ENCODE measurements at regions not wholly inside any gene's neighbourhood (a gene's known extent, or its start where the extent isn't known, plus 50 kb on each side); places are given as distances from the start of the nearest gene placed in this dataset.
"Not testable (repeated sequence)": the region's sequence is repeated elsewhere in the genome, so short reads cannot be mapped to it uniquely, and the experiment has no call there.

DNA sequence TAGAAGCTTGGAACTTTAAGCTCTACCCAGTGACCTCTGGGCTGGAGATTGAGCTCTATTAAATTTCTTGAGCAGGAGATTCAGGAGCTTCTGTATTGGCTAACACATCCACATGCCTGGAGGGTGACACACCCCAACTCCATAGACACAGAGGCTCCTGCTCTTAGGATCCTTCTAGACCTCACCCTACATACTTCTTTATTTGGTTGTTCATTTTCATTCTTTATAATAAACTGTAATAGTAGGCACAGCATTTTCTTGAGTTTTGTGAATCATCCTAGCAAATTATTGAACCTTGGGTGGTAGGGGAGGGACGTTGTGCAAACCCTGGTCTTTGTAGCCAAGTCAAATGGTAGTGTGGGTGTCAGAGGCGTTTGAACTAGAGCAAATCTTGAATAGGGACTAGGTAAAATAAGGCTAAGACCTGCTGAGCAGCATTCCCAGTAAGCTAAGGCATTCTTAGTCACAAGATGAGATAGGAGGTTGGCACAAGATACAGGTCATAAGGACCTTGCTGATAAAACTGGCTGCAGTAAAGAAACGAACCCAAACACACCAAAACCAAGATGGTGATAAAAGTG lies 323.8 kb upstream of the GALNT5 start:
- DNase-seq (ENCODE audit: low spot score) = no peak

GRCh38 chr2:156935616-156936015 lies 321.9 kb upstream of the GALNT5 start:
- DNase-seq (ENCODE audit: low spot score) = no peak

DNA sequence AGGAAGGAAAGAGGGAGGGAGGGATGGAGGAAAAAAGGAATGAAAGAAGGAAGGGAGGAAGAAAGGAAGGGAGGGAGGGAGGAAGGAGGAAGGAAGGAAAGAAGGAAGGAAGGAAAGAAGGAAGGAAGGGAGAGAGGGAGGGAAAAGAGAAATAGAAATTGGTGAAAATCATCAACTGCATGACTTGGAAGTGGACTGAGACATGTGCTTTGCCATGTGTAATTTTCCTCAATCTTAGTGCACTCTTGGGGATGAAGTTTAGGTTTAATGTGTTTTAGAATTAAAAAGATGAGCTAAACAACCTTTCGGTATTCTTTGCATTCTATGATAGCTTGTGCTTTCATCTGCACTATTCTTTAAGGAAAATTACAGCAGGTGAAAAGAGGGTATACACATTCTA lies 320.1 kb upstream of the GALNT5 start:
- no peak for DNase-seq (ENCODE audit: low spot score)

- no peak for DNase-seq (ENCODE audit: low spot score)
Measured at GRCh38 chr2:156944871-156945270, 312.6 kb upstream of the GALNT5 start.

DNA sequence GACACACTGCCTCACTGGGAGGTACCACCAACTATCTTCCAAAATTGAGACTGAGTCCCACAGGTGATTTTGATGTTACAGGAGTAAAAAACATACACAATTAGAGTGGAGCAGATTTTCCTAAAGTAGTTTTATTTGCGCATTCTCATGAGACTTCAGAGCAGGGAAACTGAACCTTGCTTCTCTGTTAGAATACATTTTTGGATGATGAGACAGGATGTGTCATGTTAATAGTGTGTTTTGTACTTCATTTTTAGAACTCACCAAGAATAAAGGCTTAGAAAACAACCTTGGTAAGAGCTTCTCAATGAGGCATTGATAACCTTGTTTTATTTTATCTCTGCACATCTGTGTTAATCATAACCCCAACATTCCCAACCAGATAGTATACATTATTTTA lies 310.2 kb upstream of the GALNT5 start:
- no peak for DNase-seq (ENCODE audit: low spot score)

GRCh38 chr2:156955701-156956100 lies 301.8 kb upstream of the GALNT5 start:
- no peak for DNase-seq (ENCODE audit: low spot score)

- no peak for DNase-seq (ENCODE audit: low spot score)
Measured at GRCh38 chr2:156956161-156956560, 301.3 kb upstream of the GALNT5 start.

- DNase-seq (ENCODE audit: low spot score) = no peak
Measured at GRCh38 chr2:156958374-156958773, 299.1 kb upstream of the GALNT5 start.

DNA sequence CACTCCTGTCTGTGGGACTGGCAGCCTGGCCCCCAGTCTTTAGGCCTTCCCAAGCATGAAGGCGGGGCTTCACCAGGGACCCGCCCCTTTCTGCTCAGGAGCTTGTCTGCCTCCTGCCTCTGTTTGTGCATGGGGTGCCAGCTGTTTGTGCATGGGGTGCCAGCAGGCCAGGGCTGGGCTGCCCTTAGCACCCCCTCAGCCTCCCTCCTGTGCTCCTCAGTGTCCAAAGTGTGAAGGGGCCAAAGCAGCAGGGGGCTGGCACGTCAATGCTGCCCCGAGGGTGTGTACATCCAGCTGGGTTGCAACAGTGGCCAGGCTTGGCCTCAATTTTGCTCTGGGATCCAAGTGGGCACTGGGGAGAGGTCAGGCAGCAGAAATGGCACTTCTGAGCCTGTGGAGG lies 298.0 kb upstream of the GALNT5 start:
- DNase-seq (ENCODE audit: low spot score) = no peak

- no peak for DNase-seq (ENCODE audit: low spot score)
Measured at GRCh38 chr2:156982615-156983014, 274.9 kb upstream of the GALNT5 start.

DNA sequence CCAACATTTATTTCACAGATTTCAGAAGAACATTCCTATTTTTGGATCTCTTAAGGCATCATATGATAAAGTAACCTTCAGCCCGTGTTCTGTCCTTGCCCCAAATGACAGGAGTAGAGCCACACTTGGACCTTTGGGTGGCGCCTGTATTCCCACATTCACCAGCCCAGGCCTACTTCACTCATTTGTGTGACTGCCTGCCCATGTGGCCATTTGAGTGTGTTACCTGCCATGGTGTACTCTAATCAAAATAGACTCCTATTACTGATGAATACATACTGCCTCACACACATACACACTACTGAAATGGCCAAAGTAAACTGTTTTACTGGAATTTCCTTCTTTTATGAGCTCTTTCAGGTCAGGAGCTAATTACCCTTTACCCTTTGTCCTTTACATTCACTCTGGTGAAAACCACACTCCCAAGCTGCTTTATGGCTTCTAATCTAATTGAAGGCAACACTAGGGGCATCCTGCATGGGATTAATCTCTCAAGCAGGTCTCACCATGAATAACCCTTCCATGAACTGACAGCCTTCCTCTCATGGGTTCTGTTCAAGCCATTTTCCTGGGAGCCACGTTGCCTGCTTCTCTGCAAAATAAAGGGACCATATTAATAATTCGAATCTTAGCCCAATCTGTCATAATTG lies 271.0 kb upstream of the GALNT5 start:
- no peak for DNase-seq (ENCODE audit: low spot score)

DNA sequence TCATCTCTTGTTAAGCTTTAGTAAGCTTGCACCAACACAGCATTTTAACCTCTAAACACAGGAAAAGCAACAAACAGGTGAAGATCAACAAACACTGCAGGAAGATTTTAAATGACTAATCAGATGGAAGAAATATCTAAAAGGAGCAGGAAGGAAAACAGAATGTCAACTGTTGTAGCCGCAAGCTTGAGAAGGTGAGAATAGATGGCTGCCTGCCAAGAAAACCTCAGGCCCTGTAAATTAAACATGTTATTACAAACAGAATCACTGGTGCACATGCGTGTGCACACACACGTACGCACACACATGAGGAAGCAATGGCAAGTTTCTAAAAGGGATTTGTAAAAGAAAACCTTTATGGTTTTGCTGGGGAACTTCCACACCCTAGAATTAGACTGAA lies 257.8 kb upstream of the GALNT5 start:
- DNase-seq (ENCODE audit: low spot score) = no peak

DNA sequence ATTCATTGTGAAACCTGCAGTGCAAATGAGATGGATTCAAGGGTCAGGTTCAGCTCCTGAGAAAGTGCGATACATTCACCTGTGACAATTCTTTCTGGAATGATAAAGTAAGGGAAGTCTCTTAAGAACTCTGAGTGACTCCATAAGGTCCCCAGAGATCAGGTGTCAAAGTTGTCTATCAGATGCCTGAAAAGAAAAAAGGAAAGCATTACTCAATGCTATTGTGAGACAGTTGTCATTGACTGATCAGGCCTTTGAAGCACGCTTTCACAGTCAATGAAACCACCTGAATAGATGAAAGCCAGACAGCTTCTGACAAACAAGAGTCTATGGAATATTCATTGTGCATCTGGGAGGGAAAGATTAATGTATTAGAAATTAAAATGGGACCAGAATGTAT lies 252.7 kb upstream of the GALNT5 start:
- DNase-seq (ENCODE audit: low spot score) = no peak

- no peak for DNase-seq (ENCODE audit: low spot score)
Measured at GRCh38 chr2:157015015-157015575, 242.4 kb upstream of the GALNT5 start.

- DNase-seq (ENCODE audit: low spot score) = not testable (repeated sequence)
Measured at GRCh38 chr2:157023264-157023663, 234.2 kb upstream of the GALNT5 start.

GRCh38 chr2:157024129-157024528 lies 233.4 kb upstream of the GALNT5 start:
- DNase-seq (ENCODE audit: low spot score) = peak; percentile 26

GRCh38 chr2:157032017-157032416 lies 225.5 kb upstream of the GALNT5 start:
- no peak for DNase-seq (ENCODE audit: low spot score)

DNA sequence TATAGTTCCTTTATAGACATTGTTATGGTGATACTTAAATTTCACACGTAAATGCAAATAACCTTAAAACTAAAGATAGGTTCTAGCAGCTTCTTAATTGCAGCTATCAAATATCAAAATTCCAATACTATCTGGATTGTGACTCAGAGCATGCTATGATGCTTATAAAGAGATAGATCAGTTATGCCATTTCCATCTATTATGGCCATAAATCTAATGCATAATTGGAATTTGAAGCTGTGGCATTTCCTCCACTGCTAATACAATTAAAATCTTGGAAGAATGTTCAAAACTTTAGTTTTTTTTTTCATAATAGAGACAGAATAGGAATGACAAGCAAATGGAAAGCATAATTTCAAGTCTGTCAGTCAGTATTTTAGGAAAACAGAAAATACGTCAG lies 220.8 kb upstream of the GALNT5 start:
- DNase-seq (ENCODE audit: low spot score) = no peak

DNA sequence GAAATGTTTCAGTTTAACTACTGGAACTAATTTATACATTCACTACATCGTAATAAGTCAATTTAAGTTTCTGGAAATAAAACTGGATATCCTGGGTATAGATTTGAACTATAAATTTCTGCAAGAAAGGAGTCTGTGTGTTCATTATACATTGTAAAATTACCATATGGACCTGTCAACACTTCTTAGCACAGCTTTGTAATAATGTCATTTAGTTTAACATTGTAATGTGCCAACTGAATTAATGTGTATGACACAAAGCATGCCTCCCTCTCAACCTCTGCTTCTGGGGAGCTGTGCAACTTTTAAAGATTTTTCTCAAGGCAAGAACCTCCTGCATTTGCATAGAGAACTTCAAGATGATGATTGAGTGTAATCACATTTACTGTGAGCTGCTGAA lies 213.7 kb upstream of the GALNT5 start:
- DNase-seq (ENCODE audit: low spot score) = no peak

GRCh38 chr2:157046396-157046795 lies 211.1 kb upstream of the GALNT5 start:
- no peak for DNase-seq (ENCODE audit: low spot score)

- DNase-seq (ENCODE audit: low spot score) = peak; percentile 54
Measured at GRCh38 chr2:157052685-157053224, 204.8 kb upstream of the GALNT5 start.

- no peak for DNase-seq (ENCODE audit: low spot score)
Measured at GRCh38 chr2:157053876-157054275, 203.6 kb upstream of the GALNT5 start.

DNA sequence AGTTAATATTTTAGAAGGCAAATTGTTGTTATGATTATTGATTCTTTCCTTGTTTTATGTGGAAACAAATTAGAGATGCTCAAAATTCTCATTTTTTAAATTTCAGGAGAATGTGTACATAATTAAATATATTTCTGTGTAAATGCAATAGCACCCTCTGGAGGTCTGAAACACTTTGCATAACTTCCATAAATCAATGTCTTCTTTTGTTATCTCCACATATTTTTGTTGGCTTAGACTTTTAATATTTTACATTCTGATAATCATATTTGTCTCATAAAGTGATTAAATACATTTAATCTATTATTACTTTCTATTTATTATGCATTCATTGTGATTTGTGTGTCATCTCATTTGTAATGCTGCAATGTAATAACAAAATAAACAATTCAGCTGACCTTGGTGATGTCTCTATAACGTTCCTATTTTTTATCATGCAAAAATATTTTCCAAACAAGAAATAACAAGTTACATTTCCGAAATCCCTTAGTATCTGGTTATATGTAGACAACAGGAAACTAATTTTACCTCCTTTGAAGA lies 201.8 kb upstream of the GALNT5 start:
- no peak for DNase-seq (ENCODE audit: low spot score)

Data from mucosa of gallbladder (tissue), 1 donor.